ENCODE measurements at regions not wholly inside any gene's neighbourhood (a gene's known extent, or its start where the extent isn't known, plus 50 kb on each side); places are given as distances from the start of the nearest gene placed in this dataset.

- TF ChIP-seq ZNF335 (tag by site-specific recombination; conservative IDR thresholded peaks at IDR 0.05): no peak
- no peak for TF ChIP-seq IKZF3 (tag by site-specific recombination; IDR thresholded peaks at IDR 0.05)
- TF ChIP-seq YY2 (tag by site-specific recombination; IDR thresholded peaks at IDR 0.05): no peak
- no peak for TF ChIP-seq ZNF311 (tag by site-specific recombination; IDR thresholded peaks at IDR 0.05; ENCODE audit: borderline replicate concordance)
- no peak for TF ChIP-seq ZNF473 (tag by site-specific recombination; IDR thresholded peaks at IDR 0.05)
- no peak for TF ChIP-seq ZNF792 (tag by site-specific recombination; IDR thresholded peaks at IDR 0.05)
- TF ChIP-seq, protein P1, sequence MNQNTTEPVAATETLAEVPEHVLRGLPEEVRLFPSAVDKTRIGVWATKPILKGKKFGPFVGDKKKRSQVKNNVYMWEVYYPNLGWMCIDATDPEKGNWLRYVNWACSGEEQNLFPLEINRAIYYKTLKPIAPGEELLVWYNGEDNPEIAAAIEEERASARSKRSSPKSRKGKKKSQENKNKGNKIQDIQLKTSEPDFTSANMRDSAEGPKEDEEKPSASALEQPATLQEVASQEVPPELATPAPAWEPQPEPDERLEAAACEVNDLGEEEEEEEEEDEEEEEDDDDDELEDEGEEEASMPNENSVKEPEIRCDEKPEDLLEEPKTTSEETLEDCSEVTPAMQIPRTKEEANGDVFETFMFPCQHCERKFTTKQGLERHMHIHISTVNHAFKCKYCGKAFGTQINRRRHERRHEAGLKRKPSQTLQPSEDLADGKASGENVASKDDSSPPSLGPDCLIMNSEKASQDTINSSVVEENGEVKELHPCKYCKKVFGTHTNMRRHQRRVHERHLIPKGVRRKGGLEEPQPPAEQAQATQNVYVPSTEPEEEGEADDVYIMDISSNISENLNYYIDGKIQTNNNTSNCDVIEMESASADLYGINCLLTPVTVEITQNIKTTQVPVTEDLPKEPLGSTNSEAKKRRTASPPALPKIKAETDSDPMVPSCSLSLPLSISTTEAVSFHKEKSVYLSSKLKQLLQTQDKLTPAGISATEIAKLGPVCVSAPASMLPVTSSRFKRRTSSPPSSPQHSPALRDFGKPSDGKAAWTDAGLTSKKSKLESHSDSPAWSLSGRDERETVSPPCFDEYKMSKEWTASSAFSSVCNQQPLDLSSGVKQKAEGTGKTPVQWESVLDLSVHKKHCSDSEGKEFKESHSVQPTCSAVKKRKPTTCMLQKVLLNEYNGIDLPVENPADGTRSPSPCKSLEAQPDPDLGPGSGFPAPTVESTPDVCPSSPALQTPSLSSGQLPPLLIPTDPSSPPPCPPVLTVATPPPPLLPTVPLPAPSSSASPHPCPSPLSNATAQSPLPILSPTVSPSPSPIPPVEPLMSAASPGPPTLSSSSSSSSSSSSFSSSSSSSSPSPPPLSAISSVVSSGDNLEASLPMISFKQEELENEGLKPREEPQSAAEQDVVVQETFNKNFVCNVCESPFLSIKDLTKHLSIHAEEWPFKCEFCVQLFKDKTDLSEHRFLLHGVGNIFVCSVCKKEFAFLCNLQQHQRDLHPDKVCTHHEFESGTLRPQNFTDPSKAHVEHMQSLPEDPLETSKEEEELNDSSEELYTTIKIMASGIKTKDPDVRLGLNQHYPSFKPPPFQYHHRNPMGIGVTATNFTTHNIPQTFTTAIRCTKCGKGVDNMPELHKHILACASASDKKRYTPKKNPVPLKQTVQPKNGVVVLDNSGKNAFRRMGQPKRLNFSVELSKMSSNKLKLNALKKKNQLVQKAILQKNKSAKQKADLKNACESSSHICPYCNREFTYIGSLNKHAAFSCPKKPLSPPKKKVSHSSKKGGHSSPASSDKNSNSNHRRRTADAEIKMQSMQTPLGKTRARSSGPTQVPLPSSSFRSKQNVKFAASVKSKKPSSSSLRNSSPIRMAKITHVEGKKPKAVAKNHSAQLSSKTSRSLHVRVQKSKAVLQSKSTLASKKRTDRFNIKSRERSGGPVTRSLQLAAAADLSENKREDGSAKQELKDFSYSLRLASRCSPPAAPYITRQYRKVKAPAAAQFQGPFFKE (tag by site-specific recombination; IDR thresholded peaks at IDR 0.05; ENCODE audit: borderline replicate concordance): no peak
- TF ChIP-seq SETDB1 (IDR thresholded peaks at IDR 0.05; ENCODE audit: insufficient read length, low read length): no peak
- no peak for TF ChIP-seq PRDM4 (tag by site-specific recombination; IDR thresholded peaks at IDR 0.05)
- TF ChIP-seq GLIS1 (tag by site-specific recombination; IDR thresholded peaks at IDR 0.05): no peak
- TF ChIP-seq ZNF23 (tag by site-specific recombination; IDR thresholded peaks at IDR 0.05; ENCODE audit: borderline replicate concordance): no peak
- no peak for TF ChIP-seq ZNF621 (tag by site-specific recombination; IDR thresholded peaks at IDR 0.05)
- TF ChIP-seq ZNF404 (tag by site-specific recombination; IDR thresholded peaks at IDR 0.05): no peak
- no peak for TF ChIP-seq ZBTB1 (tag by site-specific recombination; IDR thresholded peaks at IDR 0.05)
- TF ChIP-seq ZBTB49 (tag by site-specific recombination; IDR thresholded peaks at IDR 0.05; ENCODE audit: low read depth): no peak
- no peak for TF ChIP-seq MEIS1 (CRISPR knock-in tag; IDR thresholded peaks at IDR 0.05; ENCODE audit: borderline replicate concordance)
- no peak for TF ChIP-seq ZNF140 (tag by site-specific recombination; IDR thresholded peaks at IDR 0.05)
- no peak for TF ChIP-seq ZNF19 (tag by site-specific recombination; IDR thresholded peaks at IDR 0.05; ENCODE audit: low read depth)
- no peak for TF ChIP-seq ZNF426 (tag by site-specific recombination; IDR thresholded peaks at IDR 0.05)
- POLR2A ChIA-PET: no interaction called here
- H3K36me3 ChIP-seq (ENCODE audit: control insufficient read depth in 2 of 2, insufficient read depth in 1 of 2, low read length in 2 of 2): no peaks in the 10 kb centered on the region
Measured at GRCh38 chr22:49302150-49302460, 525.6 kb downstream of the BRD1 start.

More at GRCh38 chr22:49302150-49302460, 525.6 kb downstream of the BRD1 start:
- no peak overlapping the region for H3K27ac ChIP-seq (ENCODE audit: extremely low read depth, low read depth, low read length)
- H3K4me3 ChIP-seq (ENCODE audit: low read depth, low read length): no peak overlapping the region
- CTCF ChIA-PET: no interaction called here
- no peaks in the 10 kb centered on the region for H3K9me3 ChIP-seq (ENCODE audit: control insufficient read depth, insufficient read depth, low read depth, low read length)
- H3K4me1 ChIP-seq (ENCODE audit: control insufficient read depth, insufficient read depth, low read length): no peaks in the 10 kb centered on the region
